SK-N-SH (cell line): ENCODE measurements at regions not wholly inside any gene's neighbourhood (a gene's known extent, or its start where the extent isn't known, plus 50 kb on each side); places are given as distances from the start of the nearest gene placed in this dataset.

Experiments
- CTCF ChIA-PET: fragments of 300-600, 350-600 bp; formaldehyde crosslinking; extraction: SDS; loops from one replicate; lab custom pipeline; 2021; lab: Yijun Ruan, JAX
- POLR2A ChIA-PET: fragments of 350-600 bp; sonication (Branson Sonifier 250); formaldehyde crosslinking; extraction: SDS; loops from one replicate; lab custom pipeline; 2020; ENCODE audit warnings: antibody characterized with exemption, inconsistent platforms; lab: Yijun Ruan, JAX
- DNase-seq: peaks from one replicate; pipeline ENCODE4 v3.0.0; 2012
- H2AFZ ChIP-seq: fragments of 200-600 bp; sonication (generic); 2 replicates; pipeline ENCODE4 v1.8.1; 2016; ENCODE audit warnings: antibody characterized with exemption, mild to moderate bottlenecking, low read depth
- H3F3A ChIP-seq: fragments of 200-600 bp; sonication (generic); replicated peaks from 2 replicates; pipeline ENCODE3; 2016; ENCODE audit warnings: antibody characterized with exemption, mild to moderate bottlenecking; ENCODE audit not compliant: insufficient read depth
- H3K27ac ChIP-seq, 2 experiments: fragments of 200-500 bp in 1 of 2; fragments of 200-600 bp in 1 of 2; sonication (Bioruptor generic) in 1 of 2; sonication (generic), shearing (Covaris generic) in 1 of 2; 2 replicates each; pipeline versions ENCODE4 v1.5.1 to v1.6.1; 2014 to 2016; ENCODE audit warnings: low read depth in 2 of 2, inconsistent platforms in 1 of 2, low read length in 1 of 2, mild to moderate bottlenecking in 1 of 2, mixed read lengths in 1 of 2
- H3K27me3 ChIP-seq: fragments of 200-600 bp; sonication (generic), shearing (Covaris generic); 2 replicates; pipeline ENCODE4 v1.6.1; 2016; ENCODE audit warnings: mixed run types; ENCODE audit not compliant: insufficient read depth
- H3K36me3 ChIP-seq, 2 experiments: fragments of 200-500 bp in 1 of 2; fragments of 200-600 bp in 1 of 2; sonication (Bioruptor generic) in 1 of 2; sonication (generic) in 1 of 2; replicated peaks in 1 of 2; 2 replicates each; pipeline versions ENCODE3 to v1.5.1; 2014 to 2016; ENCODE audit warnings: low read length in 1 of 2, mild to moderate bottlenecking in 1 of 2; ENCODE audit not compliant: insufficient read depth in 2 of 2, control insufficient read depth in 1 of 2
- H3K4me1 ChIP-seq, 2 experiments: fragments of 200-500 bp in 1 of 2; fragments of 200-600 bp in 1 of 2; sonication (Bioruptor generic) in 1 of 2; sonication (generic), shearing (Covaris generic) in 1 of 2; 2 replicates each; pipeline versions ENCODE4 v1.5.1 to v1.6.1; 2014 to 2016; ENCODE audit warnings: low read depth in 1 of 2, low read length in 1 of 2, mixed run types in 1 of 2; ENCODE audit not compliant: insufficient read depth in 2 of 2, control insufficient read depth in 1 of 2
- H3K4me2 ChIP-seq: fragments of 200-600 bp; sonication (generic), shearing (Covaris generic); 2 replicates; pipeline ENCODE4 v1.6.1; 2017; ENCODE audit warnings: mixed run types
- H3K4me3 ChIP-seq, 2 experiments: fragments of 200-500 bp in 1 of 2; fragments of 200-600 bp in 1 of 2; sonication (Bioruptor generic) in 1 of 2; sonication (generic), shearing (Covaris generic) in 1 of 2; 2 replicates each; pipeline versions ENCODE4 v1.5.1 to v1.8.1; 2014 to 2016; ENCODE audit warnings: low read depth in 2 of 2, inconsistent platforms in 1 of 2, low read length in 1 of 2, mild to moderate bottlenecking in 1 of 2, mixed read lengths in 1 of 2, moderate library complexity in 1 of 2
- H3K79me2 ChIP-seq: fragments of 200-600 bp; sonication (generic); 2 replicates; pipeline ENCODE4 v1.8.1; 2017; ENCODE audit warnings: mild to moderate bottlenecking; ENCODE audit not compliant: insufficient read depth
- H3K9ac ChIP-seq: fragments of 200-600 bp; sonication (generic); 2 replicates; pipeline ENCODE4 v1.6.1; 2017; ENCODE audit warnings: mixed run types
- H3K9me2 ChIP-seq: fragments of 200-600 bp; sonication (generic); 2 replicates; pipeline ENCODE4 v1.6.1; 2017; ENCODE audit warnings: mixed run types
- H3K9me3 ChIP-seq: fragments of 200-600 bp; sonication (generic); 2 replicates; pipeline ENCODE4 v1.6.1; 2017; ENCODE audit warnings: mixed run types, mild to moderate bottlenecking, moderate library complexity
- H4K20me1 ChIP-seq: fragments of 200-600 bp; sonication (generic); 2 replicates; pipeline ENCODE4 v1.6.1; 2017; ENCODE audit warnings: mild to moderate bottlenecking, mixed run types; ENCODE audit not compliant: insufficient read depth
- CHD2 ChIP-seq: fragments of 150-350 bp; IDR thresholded peaks from 2 replicates; pipeline ENCODE4 v1.6.1; 2018; ENCODE audit warnings: low read length; ENCODE audit not compliant: partially characterized antibody
- EZH2phosphoT487 ChIP-seq: fragments of 200-600 bp; sonication (generic); IDR thresholded peaks from 2 replicates; pipeline ENCODE4 v1.6.1; 2017; ENCODE audit warnings: low read depth, mixed run types, mild to moderate bottlenecking, antibody characterized with exemption, moderate library complexity, borderline replicate concordance
- FOSL2 ChIP-seq: IDR thresholded peaks from 2 replicates; pipeline ENCODE4 v1.4.0; 2012; ENCODE audit warnings: low read depth, mild to moderate bottlenecking, moderate library complexity, borderline replicate concordance
- GABPA ChIP-seq: IDR thresholded peaks from 2 replicates; pipeline ENCODE4 v1.4.0; 2012; ENCODE audit warnings: low read depth, mild to moderate bottlenecking
- MXI1 ChIP-seq: IDR thresholded peaks from 2 replicates; pipeline ENCODE4 v1.6.1; 2012; ENCODE audit warnings: mild to moderate bottlenecking, low read depth, low read length, improper control_type of control experiment
- NFIC ChIP-seq: IDR thresholded peaks from 2 replicates; pipeline ENCODE4 v1.4.0; 2012; ENCODE audit warnings: borderline replicate concordance
- RAD21 ChIP-seq: IDR thresholded peaks from 2 replicates; pipeline ENCODE4 v1.6.1; 2012; ENCODE audit warnings: mild to moderate bottlenecking, low read length
- YY1 ChIP-seq: IDR thresholded peaks from 2 replicates; pipeline ENCODE4 v1.4.0; 2012; ENCODE audit warnings: low read depth, mild to moderate bottlenecking
- whole genome bisulfite sequencing: methylation state at CpG from one replicate; pipeline ENCODE4 v1.1.6; 2017; ENCODE audit warnings: low lambda C conversion rate; 5-methylcytosine and 5-hydroxymethylcytosine counted together
- TF ChIP-seq, protein P1 (sequence below): IDR thresholded peaks from 2 replicates; pipeline ENCODE4; 2012
- TF ChIP-seq, protein P2 (sequence below): fragments of 150-350 bp; IDR thresholded peaks from 2 replicates; pipeline ENCODE4 v1.6.1; 2017; ENCODE audit warnings: antibody characterized with exemption, low read length, low read depth, borderline replicate concordance

DNA sequence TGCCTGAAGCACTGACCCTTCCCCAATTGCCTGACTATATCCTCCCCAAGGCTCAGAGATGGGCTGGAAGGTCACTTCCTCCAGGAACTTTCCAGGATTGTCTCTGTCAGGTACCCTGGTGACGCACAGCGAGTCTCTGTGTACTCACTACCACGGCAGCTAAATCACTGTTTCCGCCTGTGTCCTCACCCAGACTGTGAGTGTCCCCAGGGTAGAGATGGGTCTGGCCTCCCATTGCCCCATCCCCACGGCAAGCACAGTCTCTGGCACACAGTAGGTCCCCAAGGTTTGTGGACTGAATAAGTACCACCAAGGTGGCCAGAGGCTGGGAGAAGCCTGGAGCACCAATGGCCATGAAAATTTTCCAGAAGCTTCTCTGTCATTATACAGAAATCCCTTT is 93.8 kb upstream of the RUNX3 start:
- WGBS, result 100% methylated on average over 4 of the region's 5 CpGs
- TF ChIP-seq YY1 (no peak), CHD2 (no peak), FOSL2 (no peak)
- TF ChIP-seq, protein P1, sequence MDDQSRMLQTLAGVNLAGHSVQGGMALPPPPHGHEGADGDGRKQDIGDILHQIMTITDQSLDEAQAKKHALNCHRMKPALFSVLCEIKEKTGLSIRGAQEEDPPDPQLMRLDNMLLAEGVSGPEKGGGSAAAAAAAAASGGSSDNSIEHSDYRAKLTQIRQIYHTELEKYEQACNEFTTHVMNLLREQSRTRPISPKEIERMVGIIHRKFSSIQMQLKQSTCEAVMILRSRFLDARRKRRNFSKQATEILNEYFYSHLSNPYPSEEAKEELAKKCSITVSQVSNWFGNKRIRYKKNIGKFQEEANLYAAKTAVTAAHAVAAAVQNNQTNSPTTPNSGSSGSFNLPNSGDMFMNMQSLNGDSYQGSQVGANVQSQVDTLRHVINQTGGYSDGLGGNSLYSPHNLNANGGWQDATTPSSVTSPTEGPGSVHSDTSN, result no peak
- no peaks in the 10 kb centered on the region for H3K79me2 ChIP-seq
- no peaks in the 10 kb centered on the region for H3K27me3 ChIP-seq
- H3K4me2 ChIP-seq, result no peak overlapping the region
- no peak overlapping the region for H3K4me3 ChIP-seq
- POLR2A ChIA-PET, result no interaction called here
- H3K27ac ChIP-seq, result peak overlapping the region in 1 of 2 experiments; percentile 99; a peak in 1 of 4 replicates
- no peak overlapping the region for H2AFZ ChIP-seq
- no peaks in the 10 kb centered on the region for H3K36me3 ChIP-seq
- no peak for DNase-seq
- no peaks in the 10 kb centered on the region for H3K9me2 ChIP-seq
- H3K9me3 ChIP-seq, result no peaks in the 10 kb centered on the region
- no peaks in the 10 kb centered on the region for H4K20me1 ChIP-seq
- H3K4me1 ChIP-seq, result peaks cover 0 to 8% of the 10 kb centered on the region in 2 experiments; a peak in 3 of 4 replicates
- no peak overlapping the region for H3K9ac ChIP-seq
- CTCF ChIA-PET, result interaction anchor here (1.0 to 1.9 kb wide), 4 partner anchors 12 to 91 kb away, joined by 3 to 7 read pairs (median 3); no protein-coding TSS in a partner anchor
- no peaks in the 10 kb centered on the region for H3F3A ChIP-seq

DNA sequence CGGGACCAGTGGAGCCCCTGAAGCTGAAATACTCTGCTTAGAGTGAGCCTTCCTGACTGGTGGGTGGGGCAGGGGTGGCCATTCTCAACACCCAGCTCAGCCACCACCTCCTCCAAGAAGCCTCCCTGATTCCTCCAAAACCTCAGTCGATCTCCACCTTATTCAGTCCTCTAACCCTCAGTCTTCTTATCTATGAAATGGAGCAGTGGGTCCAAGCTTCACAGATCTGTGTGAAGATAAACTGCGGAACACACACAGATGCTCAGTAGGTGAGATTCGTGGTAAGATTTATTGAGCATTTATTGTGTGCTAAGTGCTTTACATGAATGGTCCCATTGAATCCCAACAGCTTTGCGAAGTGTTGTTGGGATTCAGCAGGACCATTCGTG is 93.1 kb upstream of the RUNX3 start:
- H2AFZ ChIP-seq, result no peak overlapping the region
- H3K4me3 ChIP-seq, result no peak overlapping the region
- no peaks in the 10 kb centered on the region for H3K79me2 ChIP-seq
- 81% methylated on average over 5 of the region's 6 CpGs for WGBS
- no peaks in the 10 kb centered on the region for H3K36me3 ChIP-seq
- no peaks in the 10 kb centered on the region for H4K20me1 ChIP-seq
- no peaks in the 10 kb centered on the region for H3K9me3 ChIP-seq
- POLR2A ChIA-PET, result no interaction called here
- TF ChIP-seq EZH2phosphoT487 (no peak), MXI1 (no peak), GABPA (no peak), YY1 (no peak), RAD21 (no peak), NFIC (no peak)
- TF ChIP-seq, protein P2, sequence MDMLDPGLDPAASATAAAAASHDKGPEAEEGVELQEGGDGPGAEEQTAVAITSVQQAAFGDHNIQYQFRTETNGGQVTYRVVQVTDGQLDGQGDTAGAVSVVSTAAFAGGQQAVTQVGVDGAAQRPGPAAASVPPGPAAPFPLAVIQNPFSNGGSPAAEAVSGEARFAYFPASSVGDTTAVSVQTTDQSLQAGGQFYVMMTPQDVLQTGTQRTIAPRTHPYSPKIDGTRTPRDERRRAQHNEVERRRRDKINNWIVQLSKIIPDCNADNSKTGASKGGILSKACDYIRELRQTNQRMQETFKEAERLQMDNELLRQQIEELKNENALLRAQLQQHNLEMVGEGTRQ, result no peak
- H3K4me2 ChIP-seq, result peak overlapping the region; percentile 91
- H3K4me1 ChIP-seq, result peaks cover 3 to 8% of the 10 kb centered on the region in 2 experiments; a peak in 3 of 4 replicates
- DNase-seq, result no peak
- peak overlapping the region in 1 of 2 experiments; percentile 99; a peak in 2 of 4 replicates for H3K27ac ChIP-seq
- peak overlapping the region; percentile 71; the same call in 1 of the 2 replicates for H3K9ac ChIP-seq
- H3F3A ChIP-seq, result no peaks in the 10 kb centered on the region
- no peaks in the 10 kb centered on the region for H3K9me2 ChIP-seq
- H3K27me3 ChIP-seq, result no peaks in the 10 kb centered on the region
- CTCF ChIA-PET, result interaction anchor here (1.0 to 1.9 kb wide), 5 partner anchors 12 to 91 kb away, joined by 3 to 7 read pairs (median 3); no protein-coding TSS in a partner anchor
